ENCODE measurements at regions not wholly inside any gene's neighbourhood (a gene's known extent, or its start where the extent isn't known, plus 50 kb on each side); places are given as distances from the start of the nearest gene placed in this dataset.

GRCh38 chr21:14825514-14825974 is 239.3 kb downstream of the NRIP1 start:
- no peak for DNase-seq
- ChIA-PET CTCF (no interaction called here), POLR2A (ENCODE audit: unreplicated experiment) (no interaction called here)
- Histone ChIP-seq H3F3A (ENCODE audit: insufficient read depth, low read depth) (no peaks in the 10 kb centered on the region), H3K9me3 (ENCODE audit: insufficient read depth, low read depth) (no peaks in the 10 kb centered on the region), H3K36me3 (ENCODE audit: low read depth) (no peaks in the 10 kb centered on the region), H4K20me1 (ENCODE audit: insufficient read depth) (no peaks in the 10 kb centered on the region), H2AFZ (no peak overlapping the region), H3K27me3 (ENCODE audit: insufficient read depth, low read depth) (no peaks in the 10 kb centered on the region), H3K9me2 (ENCODE audit: insufficient read depth) (no peaks in the 10 kb centered on the region), H3K4me3 (no peak overlapping the region), H3K4me1 (replicated peaks; ENCODE audit: insufficient read depth) (no peaks in the 10 kb centered on the region), H3K27ac (no peak overlapping the region), H3K79me2 (ENCODE audit: low read depth) (no peaks in the 10 kb centered on the region), H3K4me2 (no peak overlapping the region)
- BruUV-seq (replicated peaks) = no TSS peak
- intact Hi-C loops (cut with micrococcal nuclease; ENCODE audit: unreplicated experiment) = no loop called here
- TF ChIP-seq CTCF (conservative IDR thresholded peaks at IDR 0.05) (no peak), EZH2 (IDR thresholded peaks at IDR 0.05; ENCODE audit: low read depth) (no peak)

- no peak overlapping the region for H3K27ac ChIP-seq
- no TSS peak for BruUV-seq (replicated peaks)
- POLR2A ChIA-PET (ENCODE audit: unreplicated experiment) = no interaction called here
- H3K79me2 ChIP-seq (ENCODE audit: low read depth) = no peaks in the 10 kb centered on the region
- no peaks in the 10 kb centered on the region for H4K20me1 ChIP-seq (ENCODE audit: insufficient read depth)
- no peak overlapping the region for H3K4me2 ChIP-seq
- no peaks in the 10 kb centered on the region for H3F3A ChIP-seq (ENCODE audit: insufficient read depth, low read depth)
- H3K4me3 ChIP-seq = no peak overlapping the region
- no peaks in the 10 kb centered on the region for H3K36me3 ChIP-seq (ENCODE audit: low read depth)
- H3K27me3 ChIP-seq (ENCODE audit: insufficient read depth, low read depth) = no peaks in the 10 kb centered on the region
- TF ChIP-seq EZH2 (IDR thresholded peaks at IDR 0.05; ENCODE audit: low read depth) (no peak), CTCF (conservative IDR thresholded peaks at IDR 0.05) (no peak)
- CTCF ChIA-PET = no interaction called here
- no peaks in the 10 kb centered on the region for H3K9me2 ChIP-seq (ENCODE audit: insufficient read depth)
- no peaks in the 10 kb centered on the region for H3K4me1 ChIP-seq (replicated peaks; ENCODE audit: insufficient read depth)
- no peak overlapping the region for H2AFZ ChIP-seq
- no peaks in the 10 kb centered on the region for H3K9me3 ChIP-seq (ENCODE audit: insufficient read depth, low read depth)
- intact Hi-C loops (cut with micrococcal nuclease; ENCODE audit: unreplicated experiment) = no loop called here
- DNase-seq = no peak
Measured at GRCh38 chr21:14824126-14824525, 240.7 kb downstream of the NRIP1 start.

GRCh38 chr21:14817311-14817710 is 247.5 kb downstream of the NRIP1 start:
- H3K27me3 ChIP-seq (ENCODE audit: insufficient read depth, low read depth) = no peaks in the 10 kb centered on the region
- intact Hi-C loops (cut with micrococcal nuclease; ENCODE audit: unreplicated experiment) = no loop called here
- BruUV-seq (replicated peaks) = no TSS peak
- H3K9me2 ChIP-seq (ENCODE audit: insufficient read depth) = no peaks in the 10 kb centered on the region
- ChIA-PET CTCF (no interaction called here), POLR2A (ENCODE audit: unreplicated experiment) (no interaction called here)
- no peaks in the 10 kb centered on the region for H3K79me2 ChIP-seq (ENCODE audit: low read depth)
- H3F3A ChIP-seq (ENCODE audit: insufficient read depth, low read depth) = no peaks in the 10 kb centered on the region
- no peaks in the 10 kb centered on the region for H3K4me1 ChIP-seq (replicated peaks; ENCODE audit: insufficient read depth)
- no peak overlapping the region for H3K4me3 ChIP-seq
- TF ChIP-seq EZH2 (IDR thresholded peaks at IDR 0.05; ENCODE audit: low read depth) (no peak), CTCF (conservative IDR thresholded peaks at IDR 0.05) (no peak)
- no peaks in the 10 kb centered on the region for H3K36me3 ChIP-seq (ENCODE audit: low read depth)
- H3K4me2 ChIP-seq = no peak overlapping the region
- H2AFZ ChIP-seq = no peak overlapping the region
- DNase-seq = no peak
- H3K9me3 ChIP-seq (ENCODE audit: insufficient read depth, low read depth) = peaks cover 8% of the 10 kb centered on the region; the same call in 1 of the 2 replicates
- H3K27ac ChIP-seq = no peak overlapping the region
- no peaks in the 10 kb centered on the region for H4K20me1 ChIP-seq (ENCODE audit: insufficient read depth)
